ENCODE measurements at regions not wholly inside any gene's neighbourhood (a gene's known extent, or its start where the extent isn't known, plus 50 kb on each side); places are given as distances from the start of the nearest gene placed in this dataset.

- DNase-seq (ENCODE audit: low spot score) = no peak
- TF ChIP-seq NR3C1 (CRISPR knock-in tag; conservative IDR thresholded peaks at IDR 0.05; ENCODE audit: low read depth) (no peak), CBFB (CRISPR knock-in tag; IDR thresholded peaks at IDR 0.05; ENCODE audit: low read depth) (no peak), TEAD4 (CRISPR knock-in tag; IDR thresholded peaks at IDR 0.05) (no peak), GABPB1 (CRISPR knock-in tag; IDR thresholded peaks at IDR 0.05) (no peak), TP53 (CRISPR knock-in tag; IDR thresholded peaks at IDR 0.05) (no peak)
- TF ChIP-seq, protein P1, sequence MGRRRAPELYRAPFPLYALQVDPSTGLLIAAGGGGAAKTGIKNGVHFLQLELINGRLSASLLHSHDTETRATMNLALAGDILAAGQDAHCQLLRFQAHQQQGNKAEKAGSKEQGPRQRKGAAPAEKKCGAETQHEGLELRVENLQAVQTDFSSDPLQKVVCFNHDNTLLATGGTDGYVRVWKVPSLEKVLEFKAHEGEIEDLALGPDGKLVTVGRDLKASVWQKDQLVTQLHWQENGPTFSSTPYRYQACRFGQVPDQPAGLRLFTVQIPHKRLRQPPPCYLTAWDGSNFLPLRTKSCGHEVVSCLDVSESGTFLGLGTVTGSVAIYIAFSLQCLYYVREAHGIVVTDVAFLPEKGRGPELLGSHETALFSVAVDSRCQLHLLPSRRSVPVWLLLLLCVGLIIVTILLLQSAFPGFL (CRISPR knock-in tag; IDR thresholded peaks at IDR 0.05; ENCODE audit: borderline replicate concordance) = no peak
- ATAC-seq = no peak
- CTCF ChIA-PET = no interaction called here
- no peak overlapping the region for H3K27ac Mint-ChIP-seq
- no peaks in the 10 kb centered on the region for H3K4me1 Mint-ChIP-seq
- H3K4me3 Mint-ChIP-seq = no peak overlapping the region
- peaks cover 36% of the 10 kb centered on the region for H3K9me3 Mint-ChIP-seq
- POLR2A ChIA-PET = no interaction called here
- H3K27me3 Mint-ChIP-seq (ENCODE audit: low read depth) = no peaks in the 10 kb centered on the region; the same call in 1 of the 2 replicates
- peaks cover 5% of the 10 kb centered on the region for H3K36me3 Mint-ChIP-seq
Measured at GRCh38 chr5:143464723-143465490, 61.4 kb upstream of the NR3C1 start.

DNA sequence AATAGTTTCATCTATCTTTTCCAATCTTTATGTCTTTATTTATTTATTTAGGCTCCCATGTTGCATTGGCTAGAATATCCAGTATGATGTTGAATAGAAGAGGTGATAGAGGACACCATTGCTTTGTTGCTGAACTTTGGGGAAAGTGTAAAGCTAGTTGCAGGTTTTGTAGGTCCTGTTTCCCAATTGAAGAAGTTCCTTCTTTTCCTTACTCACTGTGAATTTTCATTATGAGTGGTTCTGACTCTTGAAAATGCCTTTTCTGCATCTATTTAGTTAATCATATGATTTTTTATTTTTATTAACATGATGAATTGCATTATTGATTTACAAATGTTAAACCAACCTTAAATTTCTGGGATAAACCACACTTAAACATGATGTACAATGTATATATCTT lies 58.9 kb upstream of the NR3C1 start:
- POLR2A ChIA-PET = no interaction called here
- no peaks in the 10 kb centered on the region; the same call in 1 of the 2 replicates for H3K27me3 Mint-ChIP-seq (ENCODE audit: low read depth)
- CTCF ChIA-PET = no interaction called here
- no peaks in the 10 kb centered on the region for H3K4me1 Mint-ChIP-seq
- peaks cover 26% of the 10 kb centered on the region for H3K9me3 Mint-ChIP-seq
- ATAC-seq (no peak), DNase-seq (ENCODE audit: low spot score) (no peak)
- no peak overlapping the region for H3K27ac Mint-ChIP-seq
- no peak for TF ChIP-seq CREM (CRISPR knock-in tag; IDR thresholded peaks at IDR 0.05)
- no peak for TF ChIP-seq CDX4 (CRISPR knock-in tag; IDR thresholded peaks at IDR 0.05; ENCODE audit: borderline replicate concordance)
- TF ChIP-seq CREB1 (CRISPR knock-in tag; IDR thresholded peaks at IDR 0.05) = no peak
- TF ChIP-seq RORB (CRISPR knock-in tag; IDR thresholded peaks at IDR 0.05) = no peak
- TF ChIP-seq SP1 (CRISPR knock-in tag; conservative IDR thresholded peaks at IDR 0.05) = no peak
- no peak for TF ChIP-seq ZNF396 (CRISPR knock-in tag; IDR thresholded peaks at IDR 0.05; ENCODE audit: borderline replicate concordance)
- no peak for TF ChIP-seq ZBTB21 (CRISPR knock-in tag; IDR thresholded peaks at IDR 0.05; ENCODE audit: borderline replicate concordance)
- TF ChIP-seq ZNF512 (CRISPR knock-in tag; IDR thresholded peaks at IDR 0.05; ENCODE audit: borderline replicate concordance) = no peak
- TF ChIP-seq EMX1 (CRISPR knock-in tag; IDR thresholded peaks at IDR 0.05) = no peak
- TF ChIP-seq, protein P2, sequence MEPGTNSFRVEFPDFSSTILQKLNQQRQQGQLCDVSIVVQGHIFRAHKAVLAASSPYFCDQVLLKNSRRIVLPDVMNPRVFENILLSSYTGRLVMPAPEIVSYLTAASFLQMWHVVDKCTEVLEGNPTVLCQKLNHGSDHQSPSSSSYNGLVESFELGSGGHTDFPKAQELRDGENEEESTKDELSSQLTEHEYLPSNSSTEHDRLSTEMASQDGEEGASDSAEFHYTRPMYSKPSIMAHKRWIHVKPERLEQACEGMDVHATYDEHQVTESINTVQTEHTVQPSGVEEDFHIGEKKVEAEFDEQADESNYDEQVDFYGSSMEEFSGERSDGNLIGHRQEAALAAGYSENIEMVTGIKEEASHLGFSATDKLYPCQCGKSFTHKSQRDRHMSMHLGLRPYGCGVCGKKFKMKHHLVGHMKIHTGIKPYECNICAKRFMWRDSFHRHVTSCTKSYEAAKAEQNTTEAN (CRISPR knock-in tag; IDR thresholded peaks at IDR 0.05) = no peak
- no peak for TF ChIP-seq ZNF423 (CRISPR knock-in tag; IDR thresholded peaks at IDR 0.05)
- no peak for TF ChIP-seq ZMAT4 (CRISPR knock-in tag; IDR thresholded peaks at IDR 0.05)
- TF ChIP-seq, protein P3, sequence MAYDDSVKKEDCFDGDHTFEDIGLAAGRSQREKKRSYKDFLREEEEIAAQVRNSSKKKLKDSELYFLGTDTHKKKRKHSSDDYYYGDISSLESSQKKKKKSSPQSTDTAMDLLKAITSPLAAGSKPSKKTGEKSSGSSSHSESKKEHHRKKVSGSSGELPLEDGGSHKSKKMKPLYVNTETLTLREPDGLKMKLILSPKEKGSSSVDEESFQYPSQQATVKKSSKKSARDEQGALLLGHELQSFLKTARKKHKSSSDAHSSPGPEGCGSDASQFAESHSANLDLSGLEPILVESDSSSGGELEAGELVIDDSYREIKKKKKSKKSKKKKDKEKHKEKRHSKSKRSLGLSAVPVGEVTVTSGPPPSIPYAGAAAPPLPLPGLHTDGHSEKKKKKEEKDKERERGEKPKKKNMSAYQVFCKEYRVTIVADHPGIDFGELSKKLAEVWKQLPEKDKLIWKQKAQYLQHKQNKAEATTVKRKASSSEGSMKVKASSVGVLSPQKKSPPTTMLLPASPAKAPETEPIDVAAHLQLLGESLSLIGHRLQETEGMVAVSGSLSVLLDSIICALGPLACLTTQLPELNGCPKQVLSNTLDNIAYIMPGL (CRISPR knock-in tag; IDR thresholded peaks at IDR 0.05) = no peak
- TF ChIP-seq AFF4 (CRISPR knock-in tag; IDR thresholded peaks at IDR 0.05; ENCODE audit: borderline replicate concordance) = no peak
- no peak for TF ChIP-seq NFE2L1 (CRISPR knock-in tag; IDR thresholded peaks at IDR 0.05)
- H3K36me3 Mint-ChIP-seq = peaks cover 5% of the 10 kb centered on the region
- no peak overlapping the region for H3K4me3 Mint-ChIP-seq
